ENCODE measurements at regions not wholly inside any gene's neighbourhood (a gene's known extent, or its start where the extent isn't known, plus 50 kb on each side); places are given as distances from the start of the nearest gene placed in this dataset.
"Not testable (repeated sequence)": the region's sequence is repeated elsewhere in the genome, so short reads cannot be mapped to it uniquely, and the experiment has no call there.

DNA sequence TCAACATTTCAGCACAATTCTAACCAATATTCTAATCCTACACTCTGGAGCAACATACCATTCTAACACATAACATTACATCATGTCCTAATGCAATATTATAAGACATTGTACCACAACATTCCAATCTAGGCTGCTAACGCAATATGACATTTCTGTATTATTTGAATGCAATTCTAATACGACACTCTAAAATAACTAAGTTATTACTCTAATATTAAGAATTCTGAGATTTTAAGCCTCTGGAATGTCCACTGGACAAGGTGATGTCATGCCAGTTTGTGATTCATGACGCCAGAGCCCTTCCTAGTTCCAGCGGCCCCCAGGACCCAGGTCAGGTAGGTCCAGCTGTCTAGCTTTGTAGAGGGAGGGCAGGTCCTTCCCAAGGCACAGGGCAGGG, 69.7 kb upstream of the SIRPA start:
- no peak for DNase-seq

DNA sequence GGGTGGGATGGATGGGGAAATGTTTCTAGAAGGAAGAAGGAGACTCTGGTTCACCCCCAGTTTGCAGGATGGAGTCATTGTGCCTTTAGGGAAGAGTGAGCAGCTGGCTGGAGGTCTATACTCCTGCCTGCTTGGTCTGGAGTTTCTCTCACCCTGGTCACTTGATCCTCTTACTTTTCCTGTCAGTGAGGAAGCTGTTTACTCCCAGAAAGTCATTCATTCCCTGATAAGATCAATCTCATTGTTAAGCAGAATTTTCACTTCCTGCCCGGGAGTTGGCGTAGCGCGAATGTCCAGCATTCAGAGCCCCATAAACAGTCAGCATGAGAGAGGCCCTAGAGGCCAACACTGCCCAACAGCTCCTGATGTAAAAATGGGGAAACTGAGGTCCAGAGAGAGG, 70.4 kb upstream of the SIRPA start:
- DNase-seq, result no peak

- no peak for DNase-seq
These were observed 71.0 kb upstream of the SIRPA start for GRCh38 chr20:1824181-1824580.

GRCh38 chr20:1823450-1823844, 71.8 kb upstream of the SIRPA start:
- DNase-seq, result no peak

DNA sequence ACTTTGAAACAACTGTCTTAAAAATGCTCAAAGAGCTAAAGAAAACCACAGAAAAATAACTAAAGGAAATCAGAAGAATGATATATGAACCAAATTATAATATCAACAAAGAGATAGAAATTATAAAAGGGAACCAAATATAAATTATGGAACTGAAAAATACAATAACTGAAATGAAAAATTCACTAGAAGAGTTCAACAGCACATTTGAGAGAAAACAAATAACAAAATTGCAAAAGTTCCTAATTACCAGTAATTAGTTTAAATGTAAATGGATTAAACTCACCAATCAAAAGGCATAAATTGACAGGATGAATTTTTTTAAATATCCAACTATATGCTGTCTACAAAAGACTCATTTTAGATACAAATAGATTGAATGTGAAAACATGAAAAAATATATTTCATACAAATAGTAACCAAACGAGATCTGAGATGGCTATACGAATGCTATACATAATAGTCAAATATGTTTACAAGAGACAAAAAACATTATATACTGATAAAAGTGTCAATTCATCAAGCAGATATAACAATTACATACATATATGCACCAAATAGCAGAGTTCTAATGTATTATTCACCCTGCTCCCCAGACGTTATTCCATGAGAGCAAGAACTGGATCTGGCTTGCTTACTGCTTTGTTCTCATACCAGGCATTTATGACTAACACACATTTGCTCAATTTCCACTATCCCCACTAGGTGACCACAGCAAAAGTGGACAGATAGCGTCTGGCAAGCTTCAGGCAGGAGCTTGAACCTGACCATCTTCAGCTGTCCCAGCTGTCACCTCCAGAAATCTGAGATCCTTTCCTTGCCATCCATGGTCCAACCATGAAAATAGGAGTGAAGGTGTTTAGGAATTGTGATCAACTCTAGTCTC, 72.4 kb upstream of the SIRPA start:
- no peak for DNase-seq

DNA sequence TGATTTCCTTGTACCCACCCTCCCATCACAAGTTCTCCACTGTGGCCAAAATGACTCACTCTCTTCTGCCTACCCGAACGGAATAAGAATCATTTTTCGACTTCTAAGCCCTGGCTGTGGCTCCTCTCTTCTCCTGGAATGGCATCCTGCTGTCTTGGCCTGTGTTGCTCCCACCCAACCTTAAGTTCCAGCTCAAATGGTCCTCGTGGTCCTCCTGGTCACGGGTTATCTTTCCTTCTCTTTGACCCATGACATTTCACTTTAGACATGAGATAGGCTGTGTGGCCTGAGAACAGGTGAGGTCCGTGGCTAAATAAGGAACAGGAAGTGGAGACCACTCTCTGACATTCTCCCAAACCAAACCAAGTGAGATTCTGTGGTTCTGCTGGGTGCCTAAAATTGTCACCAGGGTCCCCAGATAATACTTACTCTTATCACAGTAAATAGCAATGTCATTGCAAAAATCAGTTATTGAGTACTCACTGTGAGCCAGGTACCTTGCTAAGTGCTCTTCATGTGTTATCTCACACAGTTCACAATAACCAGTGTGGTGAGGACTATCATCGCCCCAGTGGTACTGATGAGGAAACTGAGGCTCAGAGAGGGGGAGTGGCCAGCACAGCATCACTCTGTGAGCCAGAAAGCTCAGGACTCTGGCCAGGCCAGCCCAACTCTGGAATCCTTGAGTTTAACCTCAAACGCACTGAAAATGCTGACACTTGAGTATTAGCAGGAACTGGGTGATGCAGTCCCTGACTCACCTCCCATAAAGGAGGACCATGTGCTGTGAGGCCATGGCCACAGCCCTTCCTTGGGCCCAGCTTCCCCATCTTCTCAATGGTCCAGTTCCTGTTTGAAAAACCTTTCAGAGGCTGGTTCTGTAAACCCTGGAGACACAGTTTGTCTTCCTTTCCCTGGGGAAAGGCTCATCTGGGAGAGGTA, 74.8 kb upstream of the SIRPA start:
- DNase-seq, result no peak

DNA sequence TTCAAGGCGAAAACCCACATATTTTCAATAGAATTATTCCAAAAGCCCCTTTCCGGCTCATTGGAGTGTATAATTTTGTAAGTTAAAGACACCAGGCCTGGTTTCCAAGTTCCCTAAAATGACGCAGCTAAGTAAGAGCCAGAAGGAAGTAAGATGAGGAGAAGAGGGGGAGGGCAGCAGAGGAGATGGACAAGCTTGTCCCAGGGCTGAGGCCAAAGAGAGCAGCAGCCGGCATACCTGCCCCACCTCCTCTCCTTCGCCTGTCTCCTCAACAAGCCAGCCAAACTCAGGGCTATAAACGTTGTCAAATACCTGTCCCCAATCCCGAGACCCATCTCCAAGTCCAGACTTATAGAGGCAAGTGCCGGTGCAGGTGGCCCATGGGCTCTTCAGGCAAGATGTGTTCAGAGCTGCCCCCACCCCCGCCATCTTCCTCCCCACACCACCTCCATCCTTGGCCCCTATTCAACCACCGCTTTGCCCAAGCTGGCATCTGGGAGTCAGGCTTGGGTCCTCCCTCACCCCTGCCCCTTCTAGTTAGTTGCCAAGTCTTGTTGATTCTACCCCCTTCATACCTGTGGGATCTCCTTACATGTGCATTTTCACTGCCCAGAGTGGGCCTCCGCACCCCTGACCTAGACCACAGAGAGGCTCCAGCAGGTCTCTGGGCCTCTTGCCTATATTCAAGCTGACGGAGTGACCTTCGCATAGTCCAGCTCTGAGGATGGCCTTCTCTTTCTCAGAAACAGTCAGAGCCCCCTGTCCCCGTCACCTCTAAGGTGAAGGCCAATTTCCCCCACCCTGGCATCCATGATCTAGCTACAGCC, 75.7 kb upstream of the SIRPA start:
- DNase-seq, result no peak

GRCh38 chr20:1818895-1819294, 76.3 kb upstream of the SIRPA start:
- no peak for DNase-seq

DNA sequence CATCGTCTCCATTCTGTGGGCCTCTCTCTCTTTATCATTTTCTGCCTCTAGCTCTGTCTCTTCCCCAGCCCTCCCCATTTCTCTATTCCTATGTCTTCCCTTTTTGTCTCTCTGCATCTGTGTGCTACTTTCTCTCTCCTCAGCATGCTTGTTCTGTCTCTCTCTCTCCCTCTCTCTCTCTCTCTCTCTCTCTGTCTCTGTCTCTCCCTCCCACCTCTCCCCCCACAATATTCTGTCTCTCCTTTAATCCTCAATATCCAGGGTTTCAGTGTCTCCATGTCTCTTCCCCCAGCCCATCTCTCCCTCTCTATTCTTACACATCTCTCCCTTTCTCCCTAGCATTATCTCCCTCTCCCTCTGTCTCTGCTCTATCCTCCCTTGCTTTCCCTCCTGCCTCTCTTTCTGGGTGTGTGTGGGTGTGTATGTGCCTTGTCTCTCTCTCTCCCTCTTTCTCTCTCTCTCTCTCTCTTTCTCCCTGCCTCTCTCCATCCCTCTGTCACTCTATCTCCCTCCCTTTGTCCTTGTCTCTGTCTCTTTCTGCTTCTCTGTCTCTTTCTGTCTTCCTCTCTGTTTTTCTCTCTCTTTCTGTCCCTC, 76.9 kb upstream of the SIRPA start:
- no peak for DNase-seq

GRCh38 chr20:1817577-1818211, 77.5 kb upstream of the SIRPA start:
- no peak for DNase-seq

DNA sequence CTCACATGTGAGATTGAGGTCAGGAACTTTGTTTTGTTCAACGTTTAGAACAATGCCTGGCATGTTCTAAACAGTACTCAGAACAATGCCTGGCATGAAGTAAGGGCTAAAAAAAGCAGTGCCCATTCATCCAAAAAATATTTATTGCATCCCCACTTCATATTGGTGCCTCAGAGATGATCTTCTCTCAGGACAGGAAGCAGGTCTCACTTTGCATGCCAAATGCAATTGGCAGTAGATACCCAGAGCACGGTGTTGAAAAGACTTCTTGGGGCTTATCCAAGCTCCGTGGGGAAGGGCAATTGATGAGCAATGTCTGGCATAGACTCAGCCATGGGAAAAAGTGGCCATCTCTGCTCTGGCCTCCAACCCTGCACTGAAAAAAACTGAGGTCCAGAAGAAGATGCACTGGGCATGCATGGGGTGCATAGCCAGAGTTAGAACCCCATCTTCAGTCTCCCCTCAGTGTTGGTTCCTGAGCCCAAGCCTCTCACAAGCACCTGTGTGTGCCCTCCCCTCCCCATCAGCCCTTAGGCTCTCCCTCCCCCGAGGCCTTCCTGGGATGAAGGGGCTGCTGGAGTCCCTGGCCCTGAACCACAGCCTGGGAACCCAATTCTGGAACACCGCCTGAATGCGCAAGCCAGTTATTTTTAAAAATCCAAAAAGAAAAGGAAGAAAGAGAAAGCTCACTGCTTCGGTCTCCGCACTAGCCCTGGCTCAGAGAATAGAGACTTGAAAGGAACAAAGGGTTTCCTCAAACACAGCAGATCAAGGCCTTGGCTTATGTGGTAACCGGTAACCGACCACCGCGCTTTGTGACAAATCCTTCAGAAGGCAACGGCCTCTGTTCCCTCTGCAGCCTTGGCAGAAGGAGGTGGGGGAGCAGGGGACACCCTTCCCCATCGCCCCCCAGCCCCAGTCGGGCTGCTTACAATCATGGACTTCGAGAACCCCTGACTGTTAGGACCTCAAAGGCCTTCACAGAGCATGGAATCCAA, 78.5 kb upstream of the SIRPA start:
- DNase-seq, result no peak

GRCh38 chr20:1815502-1816085, 79.6 kb upstream of the SIRPA start:
- no peak for DNase-seq

GRCh38 chr20:1814861-1815260, 80.3 kb upstream of the SIRPA start:
- not testable (repeated sequence) for DNase-seq

- no peak for DNase-seq
These were observed 81.3 kb upstream of the SIRPA start for GRCh38 chr20:1813674-1814635.

- no peak for DNase-seq
These were observed 82.1 kb upstream of the SIRPA start for GRCh38 chr20:1813101-1813529.

- DNase-seq, result no peak
These were observed 83.3 kb upstream of the SIRPA start for GRCh38 chr20:1811621-1812498.

- no peak for DNase-seq
These were observed 84.1 kb upstream of the SIRPA start for GRCh38 chr20:1810926-1811620.

Measured in NCI-H1436 (cell line).